ENCODE measurements at regions not wholly inside any gene's neighbourhood (a gene's known extent, or its start where the extent isn't known, plus 50 kb on each side); places are given as distances from the start of the nearest gene placed in this dataset.
"Not testable (repeated sequence)": the region's sequence is repeated elsewhere in the genome, so short reads cannot be mapped to it uniquely, and the experiment has no call there.

DNA sequence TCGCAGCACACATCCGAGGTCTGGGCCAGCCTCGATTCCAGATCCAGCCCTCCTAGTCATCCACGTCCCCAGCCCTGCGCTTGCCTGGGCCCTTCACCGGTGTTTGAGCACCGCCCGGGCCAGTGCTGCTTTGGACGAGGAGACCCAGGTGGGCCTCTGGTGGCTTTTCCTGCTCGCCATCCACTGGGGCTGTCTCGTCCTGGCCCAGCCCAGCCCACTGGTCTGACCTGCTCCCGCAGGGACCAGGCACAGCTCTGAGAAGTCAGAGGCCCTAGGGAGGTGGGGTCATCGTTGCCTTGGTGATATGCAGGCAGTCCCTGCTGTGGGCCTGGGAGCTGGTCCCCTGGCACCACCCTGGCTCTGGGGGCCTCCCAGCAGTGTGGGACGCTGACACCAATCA is 200.8 kb downstream of the USP22 start:
- not testable (repeated sequence) for DNase-seq (ENCODE audit: low read depth in 2 of 2)

- not testable (repeated sequence) for DNase-seq (ENCODE audit: low read depth in 2 of 2)
Observed at GRCh38 chr17:20843261-20843660, 199.6 kb downstream of the USP22 start.

GRCh38 chr17:20843799-20844553 is 198.8 kb downstream of the USP22 start:
- DNase-seq (ENCODE audit: low read depth in 2 of 2): peak; percentile 29 to 36

- DNase-seq (ENCODE audit: low read depth in 2 of 2): not testable (repeated sequence)
Observed at GRCh38 chr17:20848869-20849443, 193.9 kb downstream of the USP22 start.

DNA sequence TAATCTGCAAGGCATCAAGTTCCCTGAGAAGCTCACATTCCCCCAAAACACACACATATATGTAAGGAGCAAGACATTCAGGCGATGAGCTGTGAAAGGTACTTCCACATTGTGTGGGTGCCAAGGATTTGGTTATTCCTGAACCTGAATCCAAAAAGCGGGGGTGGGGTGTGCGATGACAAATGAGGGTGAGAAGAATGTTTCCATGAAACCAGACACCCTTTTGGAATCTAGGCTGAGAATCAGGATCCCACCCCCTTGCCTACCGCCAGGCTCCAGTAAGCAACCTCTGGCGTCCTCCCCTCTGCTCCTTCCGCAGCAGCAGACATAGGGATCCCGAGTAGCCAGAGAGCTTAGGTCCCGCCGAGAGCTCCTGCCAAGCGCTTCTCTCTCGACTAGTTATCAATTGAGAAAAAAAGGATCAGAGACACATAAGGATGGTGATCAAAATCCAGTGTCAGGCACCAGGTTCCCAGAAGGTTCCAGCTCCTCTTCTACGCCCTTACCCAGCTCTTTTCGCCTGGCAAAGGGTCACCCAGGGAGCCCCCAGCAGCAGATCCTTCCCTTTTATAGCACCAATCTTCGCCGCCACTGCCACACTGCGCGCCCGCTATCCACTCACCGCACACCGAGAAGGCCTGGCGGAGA is 191.1 kb downstream of the USP22 start:
- DNase-seq (ENCODE audit: low read depth in 2 of 2): not testable (repeated sequence)

DNA sequence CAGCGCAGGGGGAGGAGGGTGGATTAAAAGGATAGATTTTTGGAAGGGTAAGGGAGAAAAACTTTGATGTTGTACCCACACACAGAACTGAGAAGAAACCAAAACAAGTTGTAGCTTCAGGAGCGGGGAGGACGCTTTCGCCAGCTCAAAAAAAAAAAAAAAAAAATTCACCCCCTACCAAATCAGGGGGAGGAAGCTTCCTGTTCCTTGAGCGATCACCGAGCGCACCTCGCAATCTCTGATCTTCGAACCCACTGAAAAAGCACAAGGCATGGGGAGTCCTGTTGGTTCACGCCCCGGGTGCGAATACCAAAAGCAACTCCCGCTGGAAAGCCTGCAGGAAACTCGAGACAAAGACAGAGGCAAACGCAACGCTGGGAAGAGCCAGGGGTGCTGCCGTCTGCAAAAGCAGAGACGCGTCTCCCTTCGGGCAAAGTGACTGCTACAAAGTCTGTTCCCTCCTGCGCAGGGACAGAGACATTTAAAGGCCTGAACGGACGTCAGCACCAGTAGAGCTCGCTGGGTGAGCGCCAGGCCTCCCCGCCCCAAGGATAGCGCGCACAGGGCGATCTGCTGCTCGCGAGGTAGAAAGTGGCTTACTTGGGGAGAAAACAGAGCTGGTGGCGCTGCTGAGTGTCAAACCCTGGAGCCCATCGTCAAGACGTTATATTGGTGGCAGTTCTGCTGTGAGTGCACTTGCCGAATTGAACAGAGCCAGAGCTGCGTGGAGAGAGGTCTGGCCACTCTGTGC is 190.4 kb downstream of the USP22 start:
- no peak for DNase-seq (ENCODE audit: low read depth in 2 of 2)

- no peak for DNase-seq (ENCODE audit: low read depth in 2 of 2)
Observed at GRCh38 chr17:20852990-20853370, 189.8 kb downstream of the USP22 start.

DNA sequence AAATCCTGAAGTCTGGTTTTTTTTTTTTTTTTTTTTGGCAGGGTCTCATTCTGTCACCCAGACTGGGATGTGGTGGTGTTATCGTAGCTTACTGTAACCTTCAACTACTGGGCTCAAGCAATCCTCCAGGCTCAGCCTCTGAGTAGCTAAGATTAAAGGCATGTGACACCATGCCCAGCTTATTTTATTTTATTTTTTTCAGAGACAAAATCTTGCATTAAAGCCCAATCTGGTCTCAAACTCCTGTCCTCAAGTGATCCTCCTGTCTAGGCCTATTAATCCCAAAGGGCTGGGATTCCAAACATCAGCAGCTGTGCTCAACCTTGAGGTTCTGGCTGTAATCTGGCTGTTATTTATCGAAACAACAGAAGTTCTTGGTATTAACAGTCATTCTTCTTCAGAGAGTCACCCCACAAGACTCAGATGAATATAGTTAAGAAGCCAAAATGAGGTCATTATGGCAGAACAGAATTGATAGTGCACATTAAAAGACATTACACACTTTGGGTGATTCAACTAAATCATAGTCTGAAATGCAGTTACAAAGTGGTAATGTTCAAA is 186.8 kb downstream of the USP22 start:
- DNase-seq (ENCODE audit: low read depth in 2 of 2): not testable (repeated sequence)

- not testable (repeated sequence) for DNase-seq (ENCODE audit: low read depth in 2 of 2)
Observed at GRCh38 chr17:20866444-20867209, 176.2 kb downstream of the USP22 start.

- not testable (repeated sequence) for DNase-seq (ENCODE audit: low read depth in 2 of 2)
Observed at GRCh38 chr17:20867436-20867937, 175.3 kb downstream of the USP22 start.

DNA sequence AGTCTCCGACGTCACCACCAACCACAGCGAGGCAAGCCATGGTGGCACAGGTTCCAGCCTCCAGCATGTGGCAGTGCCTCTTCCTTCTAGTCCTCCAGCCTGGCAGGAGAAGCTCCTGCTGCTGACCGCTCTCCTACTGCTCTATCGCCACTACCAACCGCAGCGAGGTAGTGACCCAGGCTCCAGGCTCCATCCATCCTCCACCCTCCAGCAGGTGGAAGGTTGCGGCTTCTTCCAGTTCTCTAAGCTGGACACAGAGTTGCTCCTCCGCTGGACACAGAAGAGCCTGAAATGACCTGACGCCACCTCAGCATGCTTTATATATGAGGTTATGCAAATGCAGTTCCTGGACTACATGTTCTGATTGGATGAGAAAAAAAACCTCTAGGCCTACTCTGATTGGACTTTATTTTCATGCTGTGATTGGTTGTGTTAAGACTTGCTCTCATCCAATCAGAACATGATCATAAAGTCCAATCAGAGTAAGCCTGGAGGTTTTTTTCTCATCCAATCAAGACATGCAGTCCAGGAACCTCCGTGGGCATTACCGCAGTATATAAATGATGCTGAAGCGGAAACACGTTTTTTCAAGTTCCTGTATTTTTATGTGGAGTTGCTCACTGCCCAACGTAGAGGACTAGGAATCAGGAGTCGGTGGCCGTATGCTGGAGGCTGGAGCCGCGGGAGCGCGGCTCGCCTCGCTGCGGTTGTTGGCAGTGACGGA is 174.7 kb downstream of the USP22 start:
- DNase-seq (ENCODE audit: low read depth in 2 of 2): not testable (repeated sequence)

DNA sequence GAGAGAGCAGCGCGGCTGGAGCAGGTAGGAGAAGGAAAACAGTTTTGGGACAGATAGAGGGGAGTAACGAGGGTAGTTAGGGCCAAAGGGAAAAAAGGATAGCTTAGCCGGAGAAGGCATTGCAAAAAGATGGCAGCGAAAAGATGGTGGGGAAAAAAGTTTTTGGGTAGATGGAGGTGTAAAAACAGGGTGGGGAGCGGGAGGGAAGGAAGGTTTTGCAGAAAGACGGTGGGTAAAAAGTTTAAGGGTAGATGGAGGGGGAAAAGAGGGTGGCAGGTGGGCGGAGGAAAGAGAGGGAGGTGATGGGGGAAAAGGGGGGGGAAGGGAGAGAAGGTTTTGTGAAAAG is 174.2 kb downstream of the USP22 start:
- DNase-seq (ENCODE audit: low read depth in 2 of 2): not testable (repeated sequence)

- DNase-seq (ENCODE audit: low read depth in 2 of 2): not testable (repeated sequence)
Observed at GRCh38 chr17:20873173-20873572, 169.6 kb downstream of the USP22 start.

DNA sequence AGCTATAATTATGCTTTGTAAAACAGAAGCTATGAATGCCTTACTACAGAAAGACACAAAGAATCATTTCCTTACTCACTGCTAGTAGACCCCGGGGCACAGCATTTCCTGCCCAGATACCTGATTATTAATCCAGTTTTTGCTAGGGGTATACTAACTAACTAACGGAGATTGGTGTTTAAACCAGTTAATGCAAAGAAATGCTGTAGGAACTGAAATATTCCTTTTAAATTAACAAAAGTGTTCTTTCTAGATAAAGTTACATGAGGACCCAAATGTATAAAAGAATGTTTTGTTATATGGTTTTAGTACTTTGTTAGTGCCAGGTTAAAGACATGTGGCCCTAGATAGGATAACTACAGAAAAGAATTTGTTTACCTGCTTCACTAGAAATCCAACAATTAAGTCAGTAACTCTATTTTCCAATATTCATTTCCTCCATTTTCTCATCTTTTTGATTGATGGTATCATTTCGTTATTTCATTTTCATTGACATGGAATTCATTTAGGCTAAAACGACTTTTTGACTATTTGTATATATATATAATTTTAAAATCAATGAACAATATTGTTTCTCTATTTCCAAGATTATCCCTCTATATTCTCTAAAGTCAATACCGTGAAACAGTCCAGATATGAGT is 169.0 kb downstream of the USP22 start:
- not testable (repeated sequence) for DNase-seq (ENCODE audit: low read depth in 2 of 2)

GRCh38 chr17:20877384-20877783 is 165.4 kb downstream of the USP22 start:
- DNase-seq (ENCODE audit: low read depth in 2 of 2): not testable (repeated sequence)

GRCh38 chr17:20890338-20890737 is 152.5 kb downstream of the USP22 start:
- no peak for DNase-seq (ENCODE audit: low read depth in 2 of 2)

GRCh38 chr17:20895426-20895825 is 147.4 kb downstream of the USP22 start:
- not testable (repeated sequence) for DNase-seq (ENCODE audit: low read depth in 2 of 2)

- peak in 1 of 2 donors; percentile 4 for DNase-seq (ENCODE audit: low read depth in 2 of 2)
Observed at GRCh38 chr17:20896153-20896649, 146.6 kb downstream of the USP22 start.

GRCh38 chr17:20898726-20899125 is 144.1 kb downstream of the USP22 start:
- not testable (repeated sequence) for DNase-seq (ENCODE audit: low read depth in 2 of 2)

Data from stimulated activated CD8-positive, alpha-beta memory T cell treated with anti-CD3 and anti-CD28 coated beads, Interleukin-15, amount 100 ng/mL, for 48 hours (primary cell).